GM23338 (cell line): ENCODE measurements at regions not wholly inside any gene's neighbourhood (a gene's known extent, or its start where the extent isn't known, plus 50 kb on each side); places are given as distances from the start of the nearest gene placed in this dataset.
A peak's percentile ranks its signal among the peaks of the same experiment; 100 is the strongest.

Experiments
- ATAC-seq: fragments of 200-7000 bp; cut with Tn5 transposase; 3 replicates; pipeline ENCODE4 v1.9.1; 2020
- DNase-seq: peaks from one replicate; pipeline ENCODE4 v3.0.0-alpha.2; 2015; ENCODE audit warnings: low spot score
- H2AFZ ChIP-seq: fragments of 200-600 bp; sonication (generic); 2 replicates; pipeline ENCODE4 v1.8.0; 2016; ENCODE audit warnings: antibody characterized with exemption, mild to moderate bottlenecking, moderate library complexity
- H3F3A ChIP-seq: fragments of 200-600 bp; sonication (generic); replicated peaks from 2 replicates; pipeline ENCODE4 v1.8.0; 2017; ENCODE audit warnings: antibody characterized with exemption, mixed run types, low read depth
- H3K27ac ChIP-seq: fragments of 200-600 bp; sonication (generic); 2 replicates; pipeline ENCODE4 v1.6.1; 2016; ENCODE audit warnings: low read depth
- H3K27me3 ChIP-seq: fragments of 200-600 bp; sonication (generic); 2 replicates; pipeline ENCODE4 v1.8.0; 2016; ENCODE audit warnings: mild to moderate bottlenecking, mixed run types, moderate library complexity; ENCODE audit not compliant: insufficient read depth
- H3K36me3 ChIP-seq: fragments of 200-600 bp; sonication (generic); 2 replicates; pipeline ENCODE4 v1.8.0; 2016; ENCODE audit warnings: mild to moderate bottlenecking; ENCODE audit not compliant: insufficient read depth
- H3K4me1 ChIP-seq: fragments of 200-600 bp; sonication (generic); 2 replicates; pipeline ENCODE4 v1.8.0; 2016; ENCODE audit warnings: mild to moderate bottlenecking, moderate library complexity; ENCODE audit not compliant: insufficient read depth
- H3K4me2 ChIP-seq: fragments of 200-600 bp; sonication (generic); 2 replicates; pipeline ENCODE4 v1.7.1; 2017; ENCODE audit warnings: mixed run types
- H3K4me3 ChIP-seq: fragments of 200-600 bp; sonication (generic); 2 replicates; pipeline ENCODE4 v1.6.1; 2016; ENCODE audit warnings: mixed run types
- H3K79me2 ChIP-seq: fragments of 200-600 bp; sonication (generic); replicated peaks from 2 replicates; pipeline ENCODE4 v1.8.0; 2017; ENCODE audit warnings: mild to moderate bottlenecking; ENCODE audit not compliant: insufficient read depth
- H3K9me2 ChIP-seq: fragments of 200-600 bp; sonication (generic); 2 replicates; pipeline ENCODE4 v1.8.0; 2017; ENCODE audit not compliant: insufficient read depth
- H4K20me1 ChIP-seq: fragments of 200-600 bp; sonication (generic); replicated peaks from 2 replicates; pipeline ENCODE4 v1.8.0; 2017; ENCODE audit warnings: mild to moderate bottlenecking; ENCODE audit not compliant: insufficient read depth
- H3K27ac Mint-ChIP-seq: 2 replicates; pipeline ENCODE4 v1.8.0; 2020; ENCODE audit warnings: inconsistent platforms, mild to moderate bottlenecking, moderate library complexity, mixed read lengths
- H3K27me3 Mint-ChIP-seq: 3 replicates; pipeline ENCODE4 v1.8.0; 2022; ENCODE audit warnings: low read depth, mild to moderate bottlenecking, moderate library complexity, mixed read lengths, inconsistent platforms; ENCODE audit not compliant: insufficient read depth, poor library complexity
- H3K36me3 Mint-ChIP-seq: 3 replicates; pipeline ENCODE4 v1.8.0; 2021; ENCODE audit warnings: low read depth, mild to moderate bottlenecking, inconsistent platforms, moderate library complexity, mixed read lengths
- H3K4me1 Mint-ChIP-seq: 3 replicates; pipeline ENCODE4 v1.8.0; 2020; ENCODE audit warnings: mild to moderate bottlenecking, inconsistent platforms, mixed read lengths
- H3K4me3 Mint-ChIP-seq: 3 replicates; pipeline ENCODE4 v1.8.0; 2021; ENCODE audit warnings: moderate library complexity, mild to moderate bottlenecking, inconsistent platforms, mixed read lengths
- H3K9me3 Mint-ChIP-seq: 3 replicates; pipeline ENCODE4 v1.8.0; 2020; ENCODE audit warnings: moderate library complexity, mild to moderate bottlenecking, inconsistent platforms, mixed read lengths
- JUNB ChIP-seq: IDR thresholded peaks from one replicate; pipeline ENCODE4 v1.6.1; 2016; ENCODE audit warnings: antibody characterized with exemption; ENCODE audit not compliant: unreplicated experiment
- NANOG ChIP-seq: IDR thresholded peaks from 2 replicates; pipeline ENCODE4 v1.6.1; 2016; ENCODE audit warnings: antibody characterized with exemption, borderline replicate concordance
- POLR2AphosphoS5 ChIP-seq: IDR thresholded peaks from 2 replicates; pipeline ENCODE4 v1.6.1; 2016; ENCODE audit warnings: antibody characterized with exemption, low read depth
- TF ChIP-seq, protein P1 (sequence below), 2 experiments: fragments of 200-600 bp in 1 of 2; sonication (generic) in 1 of 2; conservative IDR thresholded peaks; 2 replicates each; pipeline versions ENCODE4 v1.5.1 to v1.6.1; 2016 to 2017; ENCODE audit warnings: antibody characterized with exemption in 2 of 2, low read depth in 2 of 2, mild to moderate bottlenecking in 2 of 2, moderate library complexity in 1 of 2
- TF ChIP-seq, protein P2 (sequence below): fragments of 250-450 bp; sonication (Bioruptor Pico); IDR thresholded peaks from 2 replicates; pipeline ENCODE4 v1.5.0; 2020; ENCODE audit warnings: mild to moderate bottlenecking, moderate library complexity
- TF ChIP-seq, protein P3 (sequence below): IDR thresholded peaks from 2 replicates; pipeline ENCODE4 v1.6.1; 2016; ENCODE audit warnings: antibody characterized with exemption

DNA sequence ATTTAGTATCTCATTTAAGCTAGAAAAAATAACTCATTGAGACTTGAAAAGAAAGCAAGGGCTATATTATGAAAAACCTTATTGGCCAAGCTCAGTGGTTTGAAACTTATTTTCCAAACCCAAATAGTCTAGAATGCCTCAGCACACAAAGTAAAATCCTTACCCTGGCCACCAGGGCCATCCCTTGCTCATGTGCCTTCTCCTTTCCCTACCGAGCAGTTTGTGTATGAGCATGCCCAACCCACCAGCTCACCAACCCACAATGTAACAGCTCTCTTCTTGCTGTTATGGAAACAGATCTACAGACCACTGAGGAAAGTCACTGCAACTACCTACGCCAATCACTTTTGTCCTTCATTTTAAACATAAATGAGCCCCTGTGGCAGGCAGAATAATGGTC lies 79.6 kb upstream of the CARMIL1 start:
- Histone ChIP-seq H3K4me2 (no peak overlapping the region), H3K27ac (no peak overlapping the region), H3F3A (no peaks in the 10 kb centered on the region), H3K4me1 (no peaks in the 10 kb centered on the region), H3K9me2 (no peaks in the 10 kb centered on the region), H3K79me2 (no peaks in the 10 kb centered on the region), H3K36me3 (no peaks in the 10 kb centered on the region), H2AFZ (no peak overlapping the region), H3K27me3 (no peaks in the 10 kb centered on the region), H3K4me3 (no peak overlapping the region), H4K20me1 (no peaks in the 10 kb centered on the region)
- peak; percentile 84 for ATAC-seq
- H3K27ac Mint-ChIP-seq: no peak overlapping the region
- DNase-seq: peak; percentile 56
- H3K27me3 Mint-ChIP-seq: no peaks in the 10 kb centered on the region
- no peaks in the 10 kb centered on the region; the same call in 2 of the 3 replicates for H3K4me1 Mint-ChIP-seq
- no peaks in the 10 kb centered on the region for H3K9me3 Mint-ChIP-seq
- H3K4me3 Mint-ChIP-seq: no peak overlapping the region
- TF ChIP-seq, protein P1, sequence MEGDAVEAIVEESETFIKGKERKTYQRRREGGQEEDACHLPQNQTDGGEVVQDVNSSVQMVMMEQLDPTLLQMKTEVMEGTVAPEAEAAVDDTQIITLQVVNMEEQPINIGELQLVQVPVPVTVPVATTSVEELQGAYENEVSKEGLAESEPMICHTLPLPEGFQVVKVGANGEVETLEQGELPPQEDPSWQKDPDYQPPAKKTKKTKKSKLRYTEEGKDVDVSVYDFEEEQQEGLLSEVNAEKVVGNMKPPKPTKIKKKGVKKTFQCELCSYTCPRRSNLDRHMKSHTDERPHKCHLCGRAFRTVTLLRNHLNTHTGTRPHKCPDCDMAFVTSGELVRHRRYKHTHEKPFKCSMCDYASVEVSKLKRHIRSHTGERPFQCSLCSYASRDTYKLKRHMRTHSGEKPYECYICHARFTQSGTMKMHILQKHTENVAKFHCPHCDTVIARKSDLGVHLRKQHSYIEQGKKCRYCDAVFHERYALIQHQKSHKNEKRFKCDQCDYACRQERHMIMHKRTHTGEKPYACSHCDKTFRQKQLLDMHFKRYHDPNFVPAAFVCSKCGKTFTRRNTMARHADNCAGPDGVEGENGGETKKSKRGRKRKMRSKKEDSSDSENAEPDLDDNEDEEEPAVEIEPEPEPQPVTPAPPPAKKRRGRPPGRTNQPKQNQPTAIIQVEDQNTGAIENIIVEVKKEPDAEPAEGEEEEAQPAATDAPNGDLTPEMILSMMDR (conservative IDR thresholded peaks at IDR 0.05; ENCODE audit: low read depth in 2 of 2): peak; percentile 11 to 24; a peak in 1 of 4 replicates
- TF ChIP-seq, protein P2, sequence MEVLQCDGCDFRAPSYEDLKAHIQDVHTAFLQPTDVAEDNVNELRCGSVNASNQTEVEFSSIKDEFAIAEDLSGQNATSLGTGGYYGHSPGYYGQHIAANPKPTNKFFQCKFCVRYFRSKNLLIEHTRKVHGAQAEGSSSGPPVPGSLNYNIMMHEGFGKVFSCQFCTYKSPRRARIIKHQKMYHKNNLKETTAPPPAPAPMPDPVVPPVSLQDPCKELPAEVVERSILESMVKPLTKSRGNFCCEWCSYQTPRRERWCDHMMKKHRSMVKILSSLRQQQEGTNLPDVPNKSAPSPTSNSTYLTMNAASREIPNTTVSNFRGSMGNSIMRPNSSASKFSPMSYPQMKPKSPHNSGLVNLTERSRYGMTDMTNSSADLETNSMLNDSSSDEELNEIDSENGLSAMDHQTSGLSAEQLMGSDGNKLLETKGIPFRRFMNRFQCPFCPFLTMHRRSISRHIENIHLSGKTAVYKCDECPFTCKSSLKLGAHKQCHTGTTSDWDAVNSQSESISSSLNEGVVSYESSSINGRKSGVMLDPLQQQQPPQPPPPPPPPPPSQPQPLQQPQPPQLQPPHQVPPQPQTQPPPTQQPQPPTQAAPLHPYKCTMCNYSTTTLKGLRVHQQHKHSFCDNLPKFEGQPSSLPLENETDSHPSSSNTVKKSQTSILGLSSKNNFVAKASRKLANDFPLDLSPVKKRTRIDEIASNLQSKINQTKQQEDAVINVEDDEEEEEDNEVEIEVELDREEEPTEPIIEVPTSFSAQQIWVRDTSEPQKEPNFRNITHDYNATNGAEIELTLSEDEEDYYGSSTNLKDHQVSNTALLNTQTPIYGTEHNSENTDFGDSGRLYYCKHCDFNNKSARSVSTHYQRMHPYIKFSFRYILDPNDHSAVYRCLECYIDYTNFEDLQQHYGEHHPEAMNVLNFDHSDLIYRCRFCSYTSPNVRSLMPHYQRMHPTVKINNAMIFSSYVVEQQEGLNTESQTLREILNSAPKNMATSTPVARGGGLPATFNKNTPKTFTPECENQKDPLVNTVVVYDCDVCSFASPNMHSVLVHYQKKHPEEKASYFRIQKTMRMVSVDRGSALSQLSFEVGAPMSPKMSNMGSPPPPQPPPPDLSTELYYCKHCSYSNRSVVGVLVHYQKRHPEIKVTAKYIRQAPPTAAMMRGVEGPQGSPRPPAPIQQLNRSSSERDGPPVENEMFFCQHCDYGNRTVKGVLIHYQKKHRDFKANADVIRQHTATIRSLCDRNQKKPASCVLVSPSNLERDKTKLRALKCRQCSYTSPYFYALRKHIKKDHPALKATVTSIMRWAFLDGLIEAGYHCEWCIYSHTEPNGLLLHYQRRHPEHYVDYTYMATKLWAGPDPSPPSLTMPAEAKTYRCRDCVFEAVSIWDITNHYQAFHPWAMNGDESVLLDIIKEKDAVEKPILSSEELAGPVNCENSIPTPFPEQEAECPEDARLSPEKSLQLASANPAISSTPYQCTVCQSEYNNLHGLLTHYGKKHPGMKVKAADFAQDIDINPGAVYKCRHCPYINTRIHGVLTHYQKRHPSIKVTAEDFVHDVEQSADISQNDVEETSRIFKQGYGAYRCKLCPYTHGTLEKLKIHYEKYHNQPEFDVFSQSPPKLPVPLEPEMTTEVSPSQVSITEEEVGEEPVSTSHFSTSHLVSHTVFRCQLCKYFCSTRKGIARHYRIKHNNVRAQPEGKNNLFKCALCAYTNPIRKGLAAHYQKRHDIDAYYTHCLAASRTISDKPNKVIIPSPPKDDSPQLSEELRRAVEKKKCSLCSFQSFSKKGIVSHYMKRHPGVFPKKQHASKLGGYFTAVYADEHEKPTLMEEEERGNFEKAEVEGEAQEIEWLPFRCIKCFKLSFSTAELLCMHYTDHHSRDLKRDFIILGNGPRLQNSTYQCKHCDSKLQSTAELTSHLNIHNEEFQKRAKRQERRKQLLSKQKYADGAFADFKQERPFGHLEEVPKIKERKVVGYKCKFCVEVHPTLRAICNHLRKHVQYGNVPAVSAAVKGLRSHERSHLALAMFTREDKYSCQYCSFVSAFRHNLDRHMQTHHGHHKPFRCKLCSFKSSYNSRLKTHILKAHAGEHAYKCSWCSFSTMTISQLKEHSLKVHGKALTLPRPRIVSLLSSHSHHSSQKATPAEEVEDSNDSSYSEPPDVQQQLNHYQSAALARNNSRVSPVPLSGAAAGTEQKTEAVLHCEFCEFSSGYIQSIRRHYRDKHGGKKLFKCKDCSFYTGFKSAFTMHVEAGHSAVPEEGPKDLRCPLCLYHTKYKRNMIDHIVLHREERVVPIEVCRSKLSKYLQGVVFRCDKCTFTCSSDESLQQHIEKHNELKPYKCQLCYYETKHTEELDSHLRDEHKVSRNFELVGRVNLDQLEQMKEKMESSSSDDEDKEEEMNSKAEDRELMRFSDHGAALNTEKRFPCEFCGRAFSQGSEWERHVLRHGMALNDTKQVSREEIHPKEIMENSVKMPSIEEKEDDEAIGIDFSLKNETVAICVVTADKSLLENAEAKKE (CRISPR knock-in tag): no peak
- no peaks in the 10 kb centered on the region for H3K36me3 Mint-ChIP-seq

DNA sequence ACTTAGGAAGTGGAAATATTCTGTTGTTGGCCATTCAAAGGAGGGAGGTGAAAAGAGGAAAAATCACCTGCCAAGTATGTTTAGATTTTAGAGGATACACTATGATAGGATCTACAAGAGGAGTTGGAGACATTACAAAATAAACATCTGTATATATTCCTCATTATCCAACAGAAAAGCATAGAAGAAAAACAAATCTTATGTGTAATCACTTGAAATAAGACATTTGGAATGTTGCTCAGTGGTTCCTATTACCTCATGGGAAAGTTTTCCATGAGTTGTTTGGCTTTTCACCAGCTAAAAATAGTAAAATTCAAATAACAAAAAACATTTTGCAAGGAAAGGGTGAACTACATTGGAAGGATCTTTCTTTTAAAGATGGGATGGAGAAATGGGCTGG lies 76.7 kb upstream of the CARMIL1 start:
- Histone ChIP-seq H3F3A (no peaks in the 10 kb centered on the region), H3K79me2 (no peaks in the 10 kb centered on the region), H3K36me3 (no peaks in the 10 kb centered on the region), H3K27me3 (no peaks in the 10 kb centered on the region), H3K9me2 (no peaks in the 10 kb centered on the region), H2AFZ (no peak overlapping the region), H4K20me1 (no peaks in the 10 kb centered on the region), H3K4me1 (0 out of 2 replicates have a peak, but pooled peaks cover 3% of the 10 kb centered on the region), H3K4me3 (no peak overlapping the region), H3K4me2 (no peak overlapping the region), H3K27ac (no peak overlapping the region)
- H3K27ac Mint-ChIP-seq: no peak overlapping the region
- no peaks in the 10 kb centered on the region for H3K27me3 Mint-ChIP-seq
- DNase-seq: no peak
- ATAC-seq: no peak
- peaks cover 6% of the 10 kb centered on the region; the same call in 2 of the 3 replicates for H3K4me1 Mint-ChIP-seq
- H3K36me3 Mint-ChIP-seq: no peaks in the 10 kb centered on the region
- H3K4me3 Mint-ChIP-seq: no peak overlapping the region
- H3K9me3 Mint-ChIP-seq: no peaks in the 10 kb centered on the region
- TF ChIP-seq JUNB (no peak), NANOG (no peak), POLR2AphosphoS5 (no peak)
- TF ChIP-seq, protein P3, sequence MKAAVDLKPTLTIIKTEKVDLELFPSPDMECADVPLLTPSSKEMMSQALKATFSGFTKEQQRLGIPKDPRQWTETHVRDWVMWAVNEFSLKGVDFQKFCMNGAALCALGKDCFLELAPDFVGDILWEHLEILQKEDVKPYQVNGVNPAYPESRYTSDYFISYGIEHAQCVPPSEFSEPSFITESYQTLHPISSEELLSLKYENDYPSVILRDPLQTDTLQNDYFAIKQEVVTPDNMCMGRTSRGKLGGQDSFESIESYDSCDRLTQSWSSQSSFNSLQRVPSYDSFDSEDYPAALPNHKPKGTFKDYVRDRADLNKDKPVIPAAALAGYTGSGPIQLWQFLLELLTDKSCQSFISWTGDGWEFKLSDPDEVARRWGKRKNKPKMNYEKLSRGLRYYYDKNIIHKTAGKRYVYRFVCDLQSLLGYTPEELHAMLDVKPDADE: no peak
